Vagina (tissue), 2 donors: ENCODE measurements at regions not wholly inside any gene's neighbourhood (a gene's known extent, or its start where the extent isn't known, plus 50 kb on each side); places are given as distances from the start of the nearest gene placed in this dataset.
"Not testable (repeated sequence)": the region's sequence is repeated elsewhere in the genome, so short reads cannot be mapped to it uniquely, and the experiment has no call there.

Experiments
- DNase-seq, 2 donors: peaks; one replicate each; pipeline ENCODE4 v3.0.0-alpha.2; 2017; ENCODE audit errors: extremely low spot score in 2 of 2
- H3K27ac ChIP-seq: fragments of 200-600 bp; sonication (generic); one replicate; pipeline ENCODE4 v1.5.1; 2019
- H3K27me3 ChIP-seq: fragments of 200-600 bp; sonication (generic); one replicate; pipeline ENCODE4 v1.5.1; 2019
- H3K36me3 ChIP-seq, 2 donors: fragments of 200-600 bp; sonication (generic); one replicate each; pipeline ENCODE4 v1.5.1; 2017 to 2019
- H3K4me1 ChIP-seq: fragments of 200-600 bp; sonication (generic); one replicate; pipeline ENCODE4 v1.5.1; 2019
- H3K4me3 ChIP-seq, 2 donors: fragments of 200-600 bp; sonication (generic); 1 replicate in 1 of 2; 2 replicates in 1 of 2; pipeline ENCODE4 v1.5.1; 2016 to 2019
- H3K9me3 ChIP-seq: fragments of 200-600 bp; sonication (generic); one replicate; pipeline ENCODE4 v1.5.1; 2019
- CTCF ChIP-seq, 3 experiments: fragments of 450-650 bp in 2 of 3; fragments of 200-600 bp in 1 of 3; sonication (generic) in 1 of 3; IDR thresholded peaks; one replicate each; pipeline ENCODE4 v1.5.1; 2017 to 2019; ENCODE audit warnings: antibody characterized with exemption in 3 of 3, mild to moderate bottlenecking in 2 of 3, moderate library complexity in 2 of 3
- POLR2A ChIP-seq, 2 donors: fragments of 450-650 bp; IDR thresholded peaks; one replicate each; pipeline ENCODE4 v1.6.1; 2017; ENCODE audit warnings: antibody characterized with exemption in 2 of 2, mild to moderate bottlenecking in 2 of 2, moderate library complexity in 2 of 2
- POLR2AphosphoS5 ChIP-seq, 2 donors: sonication (generic); formaldehyde crosslinking; IDR thresholded peaks; one replicate each; pipeline ENCODE4 v1.9.0; 2017; ENCODE audit warnings: antibody characterized with exemption in 2 of 2, mild to moderate bottlenecking in 2 of 2, low read depth in 1 of 2; ENCODE audit not compliant: insufficient read depth in 1 of 2
- intact Hi-C: fragments of 100-400 bp; cut with DNase I; formaldehyde crosslinking; loops from one replicate; pipeline ENCODE4 v1.15.1; 2023

GRCh38 chr20:29472606-29473005, 1784.9 kb upstream of the DEFB115 start:
- Histone ChIP-seq H3K4me3 (no peak overlapping the region), H3K27me3 (no peaks in the 10 kb centered on the region), H3K4me1 (no peaks in the 10 kb centered on the region), H3K36me3 (no peaks in the 10 kb centered on the region), H3K27ac (no peak overlapping the region), H3K9me3 (no peaks in the 10 kb centered on the region)
- no peak for DNase-seq
- TF ChIP-seq POLR2AphosphoS5 (IDR thresholded peaks at IDR 0.05; ENCODE audit: insufficient read depth in 1 of 2, low read depth in 1 of 2): no peak
- no peak for TF ChIP-seq POLR2A (IDR thresholded peaks at IDR 0.05)
- TF ChIP-seq CTCF (IDR thresholded peaks at IDR 0.05): no peak
- intact Hi-C loops: no loop called here

GRCh38 chr20:29492840-29493239, 1764.6 kb upstream of the DEFB115 start:
- H3K9me3 ChIP-seq, H3K36me3 ChIP-seq, intact Hi-C loops, H3K27ac ChIP-seq, DNase-seq, H3K4me3 ChIP-seq, H3K27me3 ChIP-seq, H3K4me1 ChIP-seq: not testable (repeated sequence)

DNA sequence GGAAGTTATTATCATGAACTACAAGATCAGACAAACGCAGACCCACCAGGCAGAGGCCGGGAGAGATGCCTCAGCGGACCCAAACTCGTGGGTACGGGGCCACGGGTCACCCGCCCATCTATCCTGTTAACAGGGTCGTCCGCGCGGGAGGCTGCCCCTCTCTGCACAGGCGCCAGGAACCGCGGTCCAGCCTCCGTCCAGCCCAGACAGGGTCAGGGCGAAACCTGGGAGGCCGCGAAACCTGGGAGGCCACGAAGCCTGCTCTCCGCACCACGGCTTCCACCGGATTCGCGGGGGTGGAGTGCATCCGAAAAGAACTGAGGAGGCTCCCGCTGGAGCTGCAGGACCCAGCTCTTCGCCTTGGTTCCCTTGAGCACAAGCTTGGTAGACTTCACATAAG, 1760.7 kb upstream of the DEFB115 start:
- H3K27me3 ChIP-seq, H3K9me3 ChIP-seq, H3K36me3 ChIP-seq, H3K27ac ChIP-seq, H3K4me1 ChIP-seq, H3K4me3 ChIP-seq, intact Hi-C loops, DNase-seq: not testable (repeated sequence)

DNA sequence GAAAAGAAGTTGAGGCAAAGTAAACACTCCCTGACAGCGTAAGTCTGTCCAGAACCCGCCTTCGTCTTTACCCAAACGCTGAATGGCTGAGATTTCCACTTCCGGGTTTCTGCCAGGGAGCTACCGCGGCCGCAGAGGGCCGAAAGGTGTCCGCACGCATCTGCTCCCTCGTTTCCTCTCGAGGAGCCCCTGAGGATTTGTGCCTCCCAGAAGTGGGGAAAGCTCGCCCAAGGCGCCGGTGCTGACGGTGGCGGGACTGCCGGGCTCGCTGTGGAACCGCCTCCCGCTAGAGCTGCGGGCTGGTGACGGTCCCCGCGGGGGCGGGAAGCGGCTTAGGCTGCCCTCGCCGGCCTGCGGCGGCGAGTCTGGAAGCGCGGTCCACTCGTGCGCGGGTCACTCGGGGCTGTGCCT, 1760.2 kb upstream of the DEFB115 start:
- Histone ChIP-seq H3K4me3 (no peak overlapping the region), H3K27me3 (no peaks in the 10 kb centered on the region), H3K36me3 (no peaks in the 10 kb centered on the region), H3K27ac (no peak overlapping the region), H3K4me1 (no peaks in the 10 kb centered on the region), H3K9me3 (no peaks in the 10 kb centered on the region)
- intact Hi-C loops: no loop called here
- TF ChIP-seq POLR2AphosphoS5 (IDR thresholded peaks at IDR 0.05; ENCODE audit: insufficient read depth in 1 of 2, low read depth in 1 of 2): no peak
- TF ChIP-seq POLR2A (IDR thresholded peaks at IDR 0.05): no peak
- no peak for TF ChIP-seq CTCF (IDR thresholded peaks at IDR 0.05)
- no peak for DNase-seq

DNA sequence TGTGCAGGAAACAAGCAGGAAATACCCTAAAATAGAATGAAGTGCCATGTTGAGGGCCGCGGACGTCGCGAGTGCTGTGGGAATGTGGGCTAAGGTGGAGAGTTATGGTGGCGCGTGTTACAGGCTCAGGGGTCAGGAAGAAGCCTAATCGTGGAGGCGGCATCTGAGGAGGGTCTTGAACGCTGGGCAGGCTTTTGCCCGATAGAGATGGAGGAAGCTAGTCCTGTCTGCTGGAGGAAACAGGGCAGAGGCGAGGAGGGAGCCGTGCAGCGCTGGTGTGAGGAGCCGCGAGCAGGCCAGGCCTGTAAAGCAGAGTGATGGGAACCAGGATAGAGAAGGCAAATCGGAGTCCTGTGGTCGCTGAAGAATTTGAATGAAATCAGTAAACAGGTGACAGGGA, 1759.8 kb upstream of the DEFB115 start:
- H3K36me3 ChIP-seq: not testable (repeated sequence)

DNA sequence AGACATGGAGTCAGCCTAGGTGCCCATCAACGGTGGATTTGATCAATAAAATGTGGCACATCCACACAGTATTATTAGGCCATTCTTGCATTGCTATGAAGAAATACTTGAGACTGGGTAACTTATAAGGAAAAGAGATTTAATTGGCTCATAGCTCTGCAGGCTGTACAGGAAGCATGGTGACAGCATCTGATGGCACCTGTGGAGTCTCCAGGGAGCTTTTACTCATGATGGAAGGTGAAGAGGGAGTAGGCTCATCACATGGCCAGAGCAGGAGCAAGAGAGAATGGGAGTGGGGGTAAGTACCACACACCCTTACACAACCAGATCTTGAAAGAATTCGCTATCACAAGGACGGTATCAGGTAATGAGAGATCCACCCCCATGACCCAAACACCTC, 1756.7 kb upstream of the DEFB115 start:
- H3K9me3 ChIP-seq, intact Hi-C loops, H3K27me3 ChIP-seq, H3K27ac ChIP-seq, DNase-seq, H3K4me1 ChIP-seq, H3K36me3 ChIP-seq, H3K4me3 ChIP-seq: not testable (repeated sequence)

More for the DNA sequence above, 1759.8 kb upstream of the DEFB115 start:
- intact Hi-C loops, H3K4me1 ChIP-seq, H3K4me3 ChIP-seq, H3K9me3 ChIP-seq, H3K27ac ChIP-seq, H3K27me3 ChIP-seq: not testable (repeated sequence)
- peak in 1 of 2 donors; percentile 88 for DNase-seq

DNA sequence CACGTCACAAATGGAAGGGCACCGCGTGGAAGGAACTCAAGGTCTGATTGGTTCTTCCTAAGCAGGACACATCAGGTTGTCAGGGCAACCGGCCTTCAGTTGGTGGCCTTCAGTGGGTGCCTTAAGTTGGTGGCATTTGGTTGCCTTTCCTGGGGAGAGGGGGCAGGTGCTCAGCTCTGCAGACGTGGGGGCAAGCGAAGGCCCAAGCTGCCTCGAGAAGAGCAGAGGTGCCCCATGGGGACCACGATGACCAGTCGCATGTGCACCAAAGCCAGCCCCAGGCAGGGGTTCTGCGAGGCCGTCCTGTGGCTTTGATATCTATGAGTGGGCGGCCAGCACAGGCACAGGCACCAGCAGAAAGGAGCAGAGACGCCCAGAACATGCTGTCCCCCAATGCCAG, 1742.8 kb upstream of the DEFB115 start:
- H3K27me3 ChIP-seq, intact Hi-C loops, H3K27ac ChIP-seq, H3K36me3 ChIP-seq, H3K9me3 ChIP-seq, DNase-seq, H3K4me3 ChIP-seq, H3K4me1 ChIP-seq: not testable (repeated sequence)

DNA sequence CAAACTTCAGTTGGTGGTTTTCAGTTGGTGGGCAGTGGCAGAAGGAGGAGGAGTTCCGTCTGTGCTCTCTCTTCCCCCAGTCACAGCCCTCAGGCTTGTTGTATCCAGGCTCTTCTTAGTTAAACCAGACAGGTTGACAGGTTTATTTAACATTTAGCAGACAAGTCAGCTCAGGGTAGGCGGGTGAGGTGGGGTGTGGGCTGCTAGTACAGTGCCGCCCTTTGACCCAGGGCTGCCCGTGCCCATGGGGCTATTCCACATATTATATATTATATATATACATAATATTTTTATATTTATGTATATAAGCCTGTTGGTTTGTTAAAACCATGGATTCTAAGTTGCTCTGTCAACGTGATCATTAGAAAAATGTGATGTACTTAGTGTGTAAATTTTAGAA, 1740.6 kb upstream of the DEFB115 start:
- intact Hi-C loops, DNase-seq: not testable (repeated sequence)

GRCh38 chr20:29519610-29520241, 1737.7 kb upstream of the DEFB115 start:
- DNase-seq, H3K27ac ChIP-seq, H3K27me3 ChIP-seq, H3K36me3 ChIP-seq, H3K4me3 ChIP-seq, H3K4me1 ChIP-seq, H3K9me3 ChIP-seq, intact Hi-C loops: not testable (repeated sequence)

More for the DNA sequence above, 1740.6 kb upstream of the DEFB115 start:
- not testable (repeated sequence) for H3K4me1 ChIP-seq, H3K4me3 ChIP-seq, H3K27me3 ChIP-seq, H3K27ac ChIP-seq, H3K9me3 ChIP-seq, H3K36me3 ChIP-seq

DNA sequence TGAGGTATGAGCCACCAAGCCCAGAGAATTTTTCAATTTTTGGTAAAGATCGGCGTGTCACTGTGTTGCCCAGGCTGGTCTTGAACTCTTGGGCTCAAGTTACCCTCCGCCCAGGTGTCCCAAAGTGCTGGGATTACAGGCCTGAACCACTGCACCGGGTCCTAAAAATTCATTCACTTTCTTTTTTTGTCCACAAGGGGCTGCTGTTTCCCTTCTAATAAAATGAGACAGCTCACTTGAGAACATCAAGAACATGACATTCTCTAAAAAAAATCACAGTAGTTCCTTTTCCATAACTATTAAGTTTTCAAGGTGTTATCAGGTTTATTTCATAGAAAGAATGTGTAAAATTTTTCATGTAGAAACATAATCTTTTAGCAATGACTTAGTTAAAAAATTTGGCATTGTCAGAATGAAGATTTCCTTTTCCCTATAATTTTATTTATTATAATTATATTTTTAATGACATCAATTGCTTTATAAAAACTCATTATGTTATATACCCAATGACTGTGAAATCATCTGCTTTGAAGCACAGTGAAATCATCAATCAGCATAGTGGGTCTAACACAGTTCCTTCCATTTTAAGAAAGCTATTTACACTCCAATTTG, 1723.8 kb upstream of the DEFB115 start:
- H3K27me3 ChIP-seq: not testable (repeated sequence)

DNA sequence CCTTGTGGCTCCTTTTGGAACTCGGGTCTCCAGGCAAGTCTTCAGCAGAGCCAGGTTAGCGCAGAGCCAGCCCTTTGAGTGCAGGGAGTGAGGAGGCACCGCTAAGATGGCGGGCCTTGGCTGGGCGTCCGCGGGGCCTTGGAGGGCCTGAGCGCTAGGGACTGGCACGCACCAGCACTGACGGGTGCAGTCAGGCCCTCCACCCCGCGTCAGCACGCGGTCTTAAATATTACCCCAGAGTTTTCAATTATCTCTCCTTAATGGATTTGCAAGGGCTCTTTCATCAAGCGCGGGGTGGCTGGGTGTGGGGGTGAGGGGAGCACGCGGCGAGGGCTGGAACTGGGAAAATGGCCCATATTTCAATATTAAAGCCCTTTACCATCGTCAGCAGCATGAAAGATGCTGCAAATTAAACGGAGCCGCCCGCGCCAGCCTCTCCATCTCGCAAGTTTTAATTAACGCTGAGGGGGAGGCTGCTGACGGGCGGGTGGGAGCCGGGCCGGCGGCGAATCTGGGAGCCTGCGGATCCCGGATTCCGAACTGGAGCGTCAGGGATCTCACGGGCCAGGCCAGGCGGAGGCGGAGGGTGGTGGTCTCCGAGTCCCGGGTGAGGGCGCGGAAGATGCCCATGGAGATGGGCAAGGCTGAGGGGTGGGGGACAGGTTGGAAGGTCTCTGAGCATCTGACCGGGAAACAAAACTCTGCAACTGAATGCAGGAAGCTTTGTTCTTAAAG, 1690.4 kb upstream of the DEFB115 start:
- H3K36me3 ChIP-seq, H3K9me3 ChIP-seq, intact Hi-C loops, H3K4me1 ChIP-seq, H3K4me3 ChIP-seq, H3K27me3 ChIP-seq, H3K27ac ChIP-seq: not testable (repeated sequence)
- peak in 1 of 2 donors; percentile 37 for DNase-seq

More for the DNA sequence above, 1723.8 kb upstream of the DEFB115 start:
- H3K4me3 ChIP-seq, H3K4me1 ChIP-seq, H3K36me3 ChIP-seq, H3K27ac ChIP-seq, intact Hi-C loops, DNase-seq, H3K9me3 ChIP-seq: not testable (repeated sequence)
